ENCODE measurements at regions not wholly inside any gene's neighbourhood (a gene's known extent, or its start where the extent isn't known, plus 50 kb on each side); places are given as distances from the start of the nearest gene placed in this dataset.

GRCh38 chr3:159429702-159430101, 558.9 kb upstream of the IL12A start:
- TF ChIP-seq POLR2A (IDR thresholded peaks at IDR 0.05) (no peak), POLR2AphosphoS5 (IDR thresholded peaks at IDR 0.05) (no peak)
- TF ChIP-seq, protein P1, sequence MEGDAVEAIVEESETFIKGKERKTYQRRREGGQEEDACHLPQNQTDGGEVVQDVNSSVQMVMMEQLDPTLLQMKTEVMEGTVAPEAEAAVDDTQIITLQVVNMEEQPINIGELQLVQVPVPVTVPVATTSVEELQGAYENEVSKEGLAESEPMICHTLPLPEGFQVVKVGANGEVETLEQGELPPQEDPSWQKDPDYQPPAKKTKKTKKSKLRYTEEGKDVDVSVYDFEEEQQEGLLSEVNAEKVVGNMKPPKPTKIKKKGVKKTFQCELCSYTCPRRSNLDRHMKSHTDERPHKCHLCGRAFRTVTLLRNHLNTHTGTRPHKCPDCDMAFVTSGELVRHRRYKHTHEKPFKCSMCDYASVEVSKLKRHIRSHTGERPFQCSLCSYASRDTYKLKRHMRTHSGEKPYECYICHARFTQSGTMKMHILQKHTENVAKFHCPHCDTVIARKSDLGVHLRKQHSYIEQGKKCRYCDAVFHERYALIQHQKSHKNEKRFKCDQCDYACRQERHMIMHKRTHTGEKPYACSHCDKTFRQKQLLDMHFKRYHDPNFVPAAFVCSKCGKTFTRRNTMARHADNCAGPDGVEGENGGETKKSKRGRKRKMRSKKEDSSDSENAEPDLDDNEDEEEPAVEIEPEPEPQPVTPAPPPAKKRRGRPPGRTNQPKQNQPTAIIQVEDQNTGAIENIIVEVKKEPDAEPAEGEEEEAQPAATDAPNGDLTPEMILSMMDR (IDR thresholded peaks at IDR 0.05) = no peak
